M059J (cell line): ENCODE measurements at regions not wholly inside any gene's neighbourhood (a gene's known extent, or its start where the extent isn't known, plus 50 kb on each side); places are given as distances from the start of the nearest gene placed in this dataset.
A peak's percentile ranks its signal among the peaks of the same experiment; 100 is the strongest.

Source experiments
- DNase-seq: peaks from one replicate; pipeline ENCODE4 v3.0.0-alpha.2; 2012; ENCODE audit warnings: low read depth

- DNase-seq: no peak
Observed at GRCh38 chr2:217749008-217749407, 253.8 kb downstream of the TNS1 start.

- peak; percentile 41 for DNase-seq
Observed at GRCh38 chr2:217746808-217747207, 256.0 kb downstream of the TNS1 start.

- no peak for DNase-seq
Observed at GRCh38 chr2:217743966-217744761, 258.6 kb downstream of the TNS1 start.

- no peak for DNase-seq
Observed at GRCh38 chr2:217743407-217743806, 259.4 kb downstream of the TNS1 start.

GRCh38 chr2:217742841-217743240, 260.0 kb downstream of the TNS1 start:
- no peak for DNase-seq

GRCh38 chr2:217742276-217742675, 260.5 kb downstream of the TNS1 start:
- peak; percentile 14 for DNase-seq

GRCh38 chr2:217741381-217741955, 261.3 kb downstream of the TNS1 start:
- DNase-seq: no peak

- no peak for DNase-seq
Observed at GRCh38 chr2:217740756-217741155, 262.0 kb downstream of the TNS1 start.

- no peak for DNase-seq
Observed at GRCh38 chr2:217740178-217740577, 262.6 kb downstream of the TNS1 start.

GRCh38 chr2:217739741-217740140, 263.1 kb downstream of the TNS1 start:
- no peak for DNase-seq

GRCh38 chr2:217738061-217738460, 264.7 kb downstream of the TNS1 start:
- no peak for DNase-seq

- peak; percentile 62 for DNase-seq
Observed at GRCh38 chr2:217736776-217737550, 265.8 kb downstream of the TNS1 start.

GRCh38 chr2:217735899-217736298, 266.9 kb downstream of the TNS1 start:
- no peak for DNase-seq

GRCh38 chr2:217735034-217735433, 267.8 kb downstream of the TNS1 start:
- no peak for DNase-seq

- DNase-seq: no peak
Observed at GRCh38 chr2:217733461-217733860, 269.3 kb downstream of the TNS1 start.

GRCh38 chr2:217732992-217733391, 269.8 kb downstream of the TNS1 start:
- no peak for DNase-seq

- peak; percentile 65 for DNase-seq
Observed at GRCh38 chr2:217731805-217732204, 271.0 kb downstream of the TNS1 start.

- DNase-seq: no peak
Observed at GRCh38 chr2:217729421-217730053, 273.3 kb downstream of the TNS1 start.

- DNase-seq: no peak
Observed at GRCh38 chr2:217727801-217728200, 275.0 kb downstream of the TNS1 start.

- no peak for DNase-seq
Observed at GRCh38 chr2:217725409-217725808, 277.4 kb downstream of the TNS1 start.

GRCh38 chr2:217724471-217724870, 278.3 kb downstream of the TNS1 start:
- DNase-seq: no peak

- DNase-seq: no peak
Observed at GRCh38 chr2:217723981-217724380, 278.8 kb downstream of the TNS1 start.
